Lower leg skin (tissue), 4 donors: ENCODE measurements at regions not wholly inside any gene's neighbourhood (a gene's known extent, or its start where the extent isn't known, plus 50 kb on each side); places are given as distances from the start of the nearest gene placed in this dataset.
"Not testable (repeated sequence)": the region's sequence is repeated elsewhere in the genome, so short reads cannot be mapped to it uniquely, and the experiment has no call there.

ENCODE experiments used
- DNase-seq, 2 donors: peaks; one replicate each; pipeline ENCODE4 v3.0.0-alpha.2; 2019; ENCODE audit warnings: low spot score in 2 of 2
- H3K4me3 ChIP-seq: fragments of 200-600 bp; sonication (generic); 2 replicates; pipeline ENCODE4 v1.5.1; 2017; ENCODE audit warnings: mild to moderate bottlenecking, low read depth; ENCODE audit not compliant: poor library complexity, severe bottlenecking
- CTCF ChIP-seq, 3 donors: fragments of 450-650 bp; IDR thresholded peaks; one replicate each; pipeline ENCODE4 v1.5.1; 2016; ENCODE audit warnings: antibody characterized with exemption in 3 of 3, mild to moderate bottlenecking in 3 of 3, moderate library complexity in 2 of 3
- POLR2A ChIP-seq, 2 donors: fragments of 450-650 bp; IDR thresholded peaks; one replicate each; pipeline ENCODE4 v1.6.1; 2016 to 2017; ENCODE audit warnings: antibody characterized with exemption in 2 of 2, mild to moderate bottlenecking in 1 of 2, moderate library complexity in 1 of 2
- WGBS, 2 donors: methylation state at CpG; one replicate each; pipeline ENCODE4 v1.1.5; 2018; 5-methylcytosine and 5-hydroxymethylcytosine counted together
- intact Hi-C: fragments of 100-400 bp; cut with DNase I; formaldehyde crosslinking; loops from one replicate; pipeline ENCODE4 v1.15.0; 2023; ENCODE audit warnings: low total_unique reads

GRCh38 chrX:98263135-98263534 is 1379.4 kb downstream of the RPA4 start:
- no peak overlapping the region for H3K4me3 ChIP-seq
- DNase-seq, result no peak
- TF ChIP-seq CTCF (IDR thresholded peaks at IDR 0.05) (no peak), POLR2A (IDR thresholded peaks at IDR 0.05) (no peak)
- intact Hi-C loops, result no loop called here

- no peak for TF ChIP-seq POLR2A (IDR thresholded peaks at IDR 0.05)
- no peak for TF ChIP-seq CTCF (IDR thresholded peaks at IDR 0.05)
- no peak overlapping the region for H3K4me3 ChIP-seq
These were observed 1406.0 kb downstream of the RPA4 start for GRCh38 chrX:98289726-98290125.

GRCh38 chrX:98294310-98294709 is 1410.6 kb downstream of the RPA4 start:
- TF ChIP-seq POLR2A (IDR thresholded peaks at IDR 0.05) (no peak), CTCF (IDR thresholded peaks at IDR 0.05) (no peak)
- intact Hi-C loops, result no loop called here
- no peak overlapping the region for H3K4me3 ChIP-seq
- no peak for DNase-seq

More at GRCh38 chrX:98289726-98290125, 1406.0 kb downstream of the RPA4 start:
- no peak for DNase-seq
- intact Hi-C loops, result no loop called here

- WGBS, 2 donors, result 69 to 77% methylated on average over 2 of the region's 2 CpGs
- intact Hi-C loops, result no loop called here
- TF ChIP-seq POLR2A (IDR thresholded peaks at IDR 0.05) (no peak), CTCF (IDR thresholded peaks at IDR 0.05) (no peak)
- no peak overlapping the region for H3K4me3 ChIP-seq
- DNase-seq, result no peak
These were observed 1412.4 kb downstream of the RPA4 start for GRCh38 chrX:98296129-98296528.

- H3K4me3 ChIP-seq, result no peak overlapping the region
- TF ChIP-seq CTCF (IDR thresholded peaks at IDR 0.05), result no peak
- no peak for TF ChIP-seq POLR2A (IDR thresholded peaks at IDR 0.05)
- no peak for DNase-seq
- intact Hi-C loops, result no loop called here
These were observed 1416.1 kb downstream of the RPA4 start for GRCh38 chrX:98299785-98300184.

GRCh38 chrX:98300536-98300935 is 1416.8 kb downstream of the RPA4 start:
- H3K4me3 ChIP-seq, DNase-seq, intact Hi-C loops: not testable (repeated sequence)
- 90 to 96% methylated on average over 4 to 13 of the region's 13 CpGs for WGBS, 2 donors
